ENCODE measurements at regions not wholly inside any gene's neighbourhood (a gene's known extent, or its start where the extent isn't known, plus 50 kb on each side); places are given as distances from the start of the nearest gene placed in this dataset.

- no peak for DNase-seq
Observed at GRCh38 chr10:78401624-78402367, 368.1 kb downstream of the RPS24 start.

GRCh38 chr10:78402591-78402990 is 368.9 kb downstream of the RPS24 start:
- no peak for DNase-seq

GRCh38 chr10:78403781-78404180 is 370.1 kb downstream of the RPS24 start:
- DNase-seq, result no peak

GRCh38 chr10:78404296-78404695 is 370.6 kb downstream of the RPS24 start:
- DNase-seq, result no peak

- no peak for DNase-seq
Observed at GRCh38 chr10:78405231-78405630, 371.6 kb downstream of the RPS24 start.

GRCh38 chr10:78405736-78406135 is 372.1 kb downstream of the RPS24 start:
- DNase-seq, result no peak

- DNase-seq, result no peak
Observed at GRCh38 chr10:78406648-78407008, 373.0 kb downstream of the RPS24 start.

- peak; percentile 8 for DNase-seq
Observed at GRCh38 chr10:78407009-78407711, 373.5 kb downstream of the RPS24 start.

- DNase-seq, result no peak
Observed at GRCh38 chr10:78407966-78408365, 374.3 kb downstream of the RPS24 start.

- no peak for DNase-seq
Observed at GRCh38 chr10:78408671-78409472, 375.2 kb downstream of the RPS24 start.

GRCh38 chr10:78410046-78410965 is 376.6 kb downstream of the RPS24 start:
- no peak for DNase-seq

- DNase-seq, result no peak
Observed at GRCh38 chr10:78411716-78412115, 378.1 kb downstream of the RPS24 start.

GRCh38 chr10:78412605-78413004 is 378.9 kb downstream of the RPS24 start:
- DNase-seq, result no peak

- DNase-seq, result no peak
Observed at GRCh38 chr10:78413076-78414055, 379.7 kb downstream of the RPS24 start.

- DNase-seq, result no peak
Observed at GRCh38 chr10:78414380-78414779, 380.7 kb downstream of the RPS24 start.

- DNase-seq, result no peak
Observed at GRCh38 chr10:78415111-78415510, 381.4 kb downstream of the RPS24 start.

- no peak for DNase-seq
Observed at GRCh38 chr10:78416031-78417011, 382.7 kb downstream of the RPS24 start.

- DNase-seq, result no peak
Observed at GRCh38 chr10:78417425-78418370, 384.0 kb downstream of the RPS24 start.

All from effector CD4-positive, alpha-beta T cell (primary cell).